ENCODE measurements at regions not wholly inside any gene's neighbourhood (a gene's known extent, or its start where the extent isn't known, plus 50 kb on each side); places are given as distances from the start of the nearest gene placed in this dataset.

DNA sequence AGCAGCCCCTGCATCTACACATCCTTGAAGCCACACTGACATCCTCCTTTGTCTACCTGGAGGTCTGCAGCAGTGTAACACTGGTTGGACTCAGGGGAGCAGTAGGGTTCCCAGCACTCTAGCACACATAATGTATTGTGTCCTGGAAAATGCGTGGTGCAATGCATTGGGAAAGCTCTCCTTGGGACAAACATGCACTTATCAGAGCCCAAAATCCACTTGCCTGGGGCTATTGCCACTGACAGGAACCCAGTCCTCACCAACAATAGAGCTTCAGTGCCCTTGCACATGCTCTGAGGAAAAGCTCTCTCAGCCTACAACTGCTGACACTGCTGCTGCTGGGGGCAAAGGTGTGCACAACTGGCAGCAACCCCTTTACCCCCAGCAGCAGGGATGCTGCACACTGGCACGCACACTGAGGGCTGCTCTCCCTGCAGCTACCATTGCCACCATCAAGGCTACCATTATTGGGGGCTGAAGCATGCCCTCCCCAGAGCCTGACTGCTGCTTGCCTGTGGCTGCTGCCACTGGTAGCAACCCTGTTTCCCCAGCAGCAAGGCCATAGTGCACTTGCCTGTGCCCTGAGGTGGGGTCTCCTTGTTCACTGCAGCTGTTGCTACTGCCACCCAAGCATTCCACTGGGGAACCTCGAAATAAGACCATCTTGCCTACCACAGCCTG is 221.9 kb downstream of the SLC38A4 start:
- no peaks in the 10 kb centered on the region for H3K36me3 ChIP-seq (ENCODE audit: insufficient read depth, low read length, poor library complexity, severe bottlenecking)
- TF ChIP-seq EZH2 (IDR thresholded peaks at IDR 0.05; ENCODE audit: borderline replicate concordance, low read depth, low read length, poor library complexity, severe bottlenecking) = no peak
- ChIA-PET CTCF (no interaction called here), POLR2A (ENCODE audit: low non-redundant PET) (no interaction called here)
- H3K27ac ChIP-seq (ENCODE audit: low read depth, low read length, poor library complexity, severe bottlenecking) = no peak overlapping the region
- H3K4me1 ChIP-seq (ENCODE audit: insufficient read depth, low read length, poor library complexity, severe bottlenecking) = peaks cover 7% of the 10 kb centered on the region
- no peaks in the 10 kb centered on the region for H3K9me3 ChIP-seq (ENCODE audit: low read depth, low read length, poor library complexity, severe bottlenecking)
- BruUV-seq (replicated peaks) = no TSS peak
- DNase-seq (ENCODE audit: low spot score) = no peak
- intact Hi-C loops (cut with micrococcal nuclease; ENCODE audit: unreplicated experiment) = no loop called here
- H3K4me3 ChIP-seq (ENCODE audit: low read depth, low read length, poor library complexity, severe bottlenecking) = no peak overlapping the region
- no peaks in the 10 kb centered on the region for H3K27me3 ChIP-seq (replicated peaks; ENCODE audit: insufficient read depth, low read depth, low read length, poor library complexity)

DNA sequence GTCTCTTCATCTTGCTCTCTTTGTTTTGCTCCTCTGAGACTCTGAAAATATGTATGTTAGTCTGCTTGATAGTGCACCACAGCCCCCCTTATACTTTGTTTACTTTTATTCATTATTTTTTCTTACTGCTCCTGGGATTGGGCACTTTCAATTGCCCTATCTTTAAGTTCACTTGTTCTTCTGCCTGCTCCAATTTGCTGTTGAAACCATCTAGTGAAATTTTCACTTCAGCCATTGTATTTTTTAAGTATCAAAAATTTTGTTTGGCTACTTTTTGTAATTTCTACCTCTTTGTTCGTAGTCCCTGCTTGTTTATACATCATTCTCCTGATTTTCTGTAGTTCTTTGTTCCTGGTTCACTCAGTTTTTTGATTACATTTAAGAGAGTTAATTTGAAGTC is 223.3 kb downstream of the SLC38A4 start:
- Histone ChIP-seq H3K27me3 (replicated peaks; ENCODE audit: insufficient read depth, low read depth, low read length, poor library complexity) (no peaks in the 10 kb centered on the region), H3K4me1 (ENCODE audit: insufficient read depth, low read length, poor library complexity, severe bottlenecking) (no peaks in the 10 kb centered on the region), H3K36me3 (ENCODE audit: insufficient read depth, low read length, poor library complexity, severe bottlenecking) (no peaks in the 10 kb centered on the region), H3K4me3 (ENCODE audit: low read depth, low read length, poor library complexity, severe bottlenecking) (no peak overlapping the region), H3K27ac (ENCODE audit: low read depth, low read length, poor library complexity, severe bottlenecking) (no peak overlapping the region), H3K9me3 (ENCODE audit: low read depth, low read length, poor library complexity, severe bottlenecking) (no peaks in the 10 kb centered on the region)
- ChIA-PET CTCF (no interaction called here), POLR2A (ENCODE audit: low non-redundant PET) (no interaction called here)
- DNase-seq (ENCODE audit: low spot score) = no peak
- BruUV-seq (replicated peaks) = no TSS peak
- intact Hi-C loops (cut with micrococcal nuclease; ENCODE audit: unreplicated experiment) = no loop called here
- TF ChIP-seq EZH2 (IDR thresholded peaks at IDR 0.05; ENCODE audit: borderline replicate concordance, low read depth, low read length, poor library complexity, severe bottlenecking) = no peak
- TF ChIP-seq, protein P1, sequence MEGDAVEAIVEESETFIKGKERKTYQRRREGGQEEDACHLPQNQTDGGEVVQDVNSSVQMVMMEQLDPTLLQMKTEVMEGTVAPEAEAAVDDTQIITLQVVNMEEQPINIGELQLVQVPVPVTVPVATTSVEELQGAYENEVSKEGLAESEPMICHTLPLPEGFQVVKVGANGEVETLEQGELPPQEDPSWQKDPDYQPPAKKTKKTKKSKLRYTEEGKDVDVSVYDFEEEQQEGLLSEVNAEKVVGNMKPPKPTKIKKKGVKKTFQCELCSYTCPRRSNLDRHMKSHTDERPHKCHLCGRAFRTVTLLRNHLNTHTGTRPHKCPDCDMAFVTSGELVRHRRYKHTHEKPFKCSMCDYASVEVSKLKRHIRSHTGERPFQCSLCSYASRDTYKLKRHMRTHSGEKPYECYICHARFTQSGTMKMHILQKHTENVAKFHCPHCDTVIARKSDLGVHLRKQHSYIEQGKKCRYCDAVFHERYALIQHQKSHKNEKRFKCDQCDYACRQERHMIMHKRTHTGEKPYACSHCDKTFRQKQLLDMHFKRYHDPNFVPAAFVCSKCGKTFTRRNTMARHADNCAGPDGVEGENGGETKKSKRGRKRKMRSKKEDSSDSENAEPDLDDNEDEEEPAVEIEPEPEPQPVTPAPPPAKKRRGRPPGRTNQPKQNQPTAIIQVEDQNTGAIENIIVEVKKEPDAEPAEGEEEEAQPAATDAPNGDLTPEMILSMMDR (conservative IDR thresholded peaks at IDR 0.05; ENCODE audit: low read depth, low read length) = no peak

DNA sequence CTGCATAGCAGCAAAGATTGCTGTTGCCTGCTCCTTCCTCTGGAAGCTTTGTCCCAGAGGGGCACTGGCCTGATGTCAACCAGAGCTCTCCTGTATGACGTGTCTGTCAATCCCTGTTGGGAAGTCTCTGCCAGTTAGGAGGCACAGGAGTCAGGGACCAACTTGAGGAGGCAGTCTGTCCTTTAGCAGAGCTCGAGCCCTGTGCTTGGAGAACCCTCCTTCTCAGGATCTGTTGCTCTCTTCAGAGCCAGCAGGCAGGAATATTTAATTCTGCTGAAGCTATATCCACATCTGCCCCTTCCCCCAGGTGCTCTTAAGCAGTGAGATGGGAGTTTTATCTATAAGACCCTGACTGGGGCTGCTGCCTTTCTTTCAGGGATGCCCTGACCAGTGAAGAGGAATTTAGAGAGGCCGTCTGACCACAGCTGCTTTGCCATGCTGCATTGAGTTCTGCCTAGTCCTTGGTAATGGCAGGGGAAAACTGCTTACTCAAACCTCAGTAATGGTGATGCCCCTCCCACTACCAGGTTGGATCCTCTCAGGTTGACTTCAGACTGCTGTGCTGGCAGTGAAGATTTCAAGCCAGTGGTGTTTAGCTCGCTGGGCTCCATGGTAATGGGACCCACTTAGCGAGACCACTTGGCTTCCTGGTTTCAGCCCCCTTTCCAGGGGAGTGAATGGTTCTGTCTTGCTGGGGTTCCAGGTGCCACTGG is 218.6 kb upstream of the SLC38A2 start:
- Histone ChIP-seq H3K27me3 (replicated peaks; ENCODE audit: insufficient read depth, low read depth, low read length, poor library complexity) (no peaks in the 10 kb centered on the region), H3K4me1 (ENCODE audit: insufficient read depth, low read length, poor library complexity, severe bottlenecking) (peaks cover under 1% of the 10 kb centered on the region), H3K27ac (ENCODE audit: low read depth, low read length, poor library complexity, severe bottlenecking) (no peak overlapping the region), H3K36me3 (ENCODE audit: insufficient read depth, low read length, poor library complexity, severe bottlenecking) (no peaks in the 10 kb centered on the region), H3K4me3 (ENCODE audit: low read depth, low read length, poor library complexity, severe bottlenecking) (no peak overlapping the region), H3K9me3 (ENCODE audit: low read depth, low read length, poor library complexity, severe bottlenecking) (no peaks in the 10 kb centered on the region)
- ChIA-PET CTCF (no interaction called here), POLR2A (ENCODE audit: low non-redundant PET) (no interaction called here)
- no TSS peak for BruUV-seq (replicated peaks)
- TF ChIP-seq, protein P1 (conservative IDR thresholded peaks at IDR 0.05; ENCODE audit: low read depth, low read length) = no peak
- no peak for TF ChIP-seq EZH2 (IDR thresholded peaks at IDR 0.05; ENCODE audit: borderline replicate concordance, low read depth, low read length, poor library complexity, severe bottlenecking)
- intact Hi-C loops (cut with micrococcal nuclease; ENCODE audit: unreplicated experiment) = no loop called here
- no peak for DNase-seq (ENCODE audit: low spot score)
